ENCODE measurements at regions not wholly inside any gene's neighbourhood (a gene's known extent, or its start where the extent isn't known, plus 50 kb on each side); places are given as distances from the start of the nearest gene placed in this dataset.
"Not testable (repeated sequence)": the region's sequence is repeated elsewhere in the genome, so short reads cannot be mapped to it uniquely, and the experiment has no call there.

- DNase-seq (ENCODE audit: low read depth), result no peak
Measured at GRCh38 chr12:68422956-68423574, 90.9 kb upstream of the MDM1 start.

GRCh38 chr12:68425998-68426397, 93.8 kb upstream of the MDM1 start:
- DNase-seq (ENCODE audit: low read depth), result peak; percentile 73

GRCh38 chr12:68428211-68428610, 96.0 kb upstream of the MDM1 start:
- no peak for DNase-seq (ENCODE audit: low read depth)

- DNase-seq (ENCODE audit: low read depth), result peak; percentile 81
Measured at GRCh38 chr12:68428724-68429501, 96.8 kb upstream of the MDM1 start.

- no peak for DNase-seq (ENCODE audit: low read depth)
Measured at GRCh38 chr12:68429696-68430095, 97.5 kb upstream of the MDM1 start.

- DNase-seq (ENCODE audit: low read depth), result no peak
Measured at GRCh38 chr12:68431786-68432185, 99.6 kb upstream of the MDM1 start.

- peak; percentile 66 for DNase-seq (ENCODE audit: low read depth)
Measured at GRCh38 chr12:68432622-68433021, 100.5 kb upstream of the MDM1 start.

- DNase-seq (ENCODE audit: low read depth), result no peak
Measured at GRCh38 chr12:68434391-68435298, 102.5 kb upstream of the MDM1 start.

GRCh38 chr12:68435299-68435637, 103.1 kb upstream of the MDM1 start:
- no peak for DNase-seq (ENCODE audit: low read depth)

- DNase-seq (ENCODE audit: low read depth), result peak; percentile 90
Measured at GRCh38 chr12:68435816-68436215, 103.7 kb upstream of the MDM1 start.

- no peak for DNase-seq (ENCODE audit: low read depth)
Measured at GRCh38 chr12:68438601-68439000, 106.4 kb upstream of the MDM1 start.

GRCh38 chr12:68439368-68440045, 107.3 kb upstream of the MDM1 start:
- DNase-seq (ENCODE audit: low read depth), result no peak

- DNase-seq (ENCODE audit: low read depth), result peak; percentile 58
Measured at GRCh38 chr12:68440068-68440581, 108.0 kb upstream of the MDM1 start.

GRCh38 chr12:68441167-68441566, 109.0 kb upstream of the MDM1 start:
- no peak for DNase-seq (ENCODE audit: low read depth)

GRCh38 chr12:68442353-68442972, 110.3 kb upstream of the MDM1 start:
- DNase-seq (ENCODE audit: low read depth), result not testable (repeated sequence)

- not testable (repeated sequence) for DNase-seq (ENCODE audit: low read depth)
Measured at GRCh38 chr12:68443695-68444094, 111.5 kb upstream of the MDM1 start.

GRCh38 chr12:68445824-68446223, 113.7 kb upstream of the MDM1 start:
- no peak for DNase-seq (ENCODE audit: low read depth)

GRCh38 chr12:68446384-68446783, 114.2 kb upstream of the MDM1 start:
- no peak for DNase-seq (ENCODE audit: low read depth)

GRCh38 chr12:68446901-68447796, 115.0 kb upstream of the MDM1 start:
- no peak for DNase-seq (ENCODE audit: low read depth)

GRCh38 chr12:68447797-68448260, 115.7 kb upstream of the MDM1 start:
- DNase-seq (ENCODE audit: low read depth), result no peak

All from M059J (cell line).